H9 (cell line): ENCODE measurements at regions not wholly inside any gene's neighbourhood (a gene's known extent, or its start where the extent isn't known, plus 50 kb on each side); places are given as distances from the start of the nearest gene placed in this dataset.
"Not testable (repeated sequence)": the region's sequence is repeated elsewhere in the genome, so short reads cannot be mapped to it uniquely, and the experiment has no call there.

ENCODE experiments used
- DNase-seq: peaks from one replicate; pipeline ENCODE4 v3.0.0-alpha.2; 2017
- H2AFZ ChIP-seq: one replicate; pipeline ENCODE4 v1.6.1; 2013; ENCODE audit warnings: mild to moderate bottlenecking, low read length, control low read depth, moderate library complexity
- H2AK5ac ChIP-seq: 2 replicates; pipeline ENCODE4 v1.6.1; 2013; ENCODE audit warnings: low read length, control low read depth, mixed read lengths; ENCODE audit not compliant: insufficient read length
- H2BK120ac ChIP-seq: one replicate; pipeline ENCODE4 v1.6.1; 2013; ENCODE audit warnings: low read depth, mild to moderate bottlenecking, low read length, control low read depth, inconsistent platforms; ENCODE audit not compliant: poor library complexity, severe bottlenecking
- H2BK12ac ChIP-seq: 2 replicates; pipeline ENCODE4 v1.6.1; 2013; ENCODE audit warnings: low read length, control low read depth, mixed read lengths, low read depth; ENCODE audit not compliant: insufficient read length
- H2BK15ac ChIP-seq: 2 replicates; pipeline ENCODE4 v1.6.1; 2013; ENCODE audit warnings: low read depth, low read length, control low read depth
- H2BK20ac ChIP-seq: one replicate; pipeline ENCODE4 v1.6.1; 2013; ENCODE audit warnings: low read depth, mild to moderate bottlenecking, low read length, control low read depth, inconsistent platforms; ENCODE audit not compliant: poor library complexity, severe bottlenecking
- H2BK5ac ChIP-seq: 2 replicates; pipeline ENCODE4 v1.6.1; 2013; ENCODE audit warnings: low read length, control low read depth, mixed read lengths; ENCODE audit not compliant: insufficient read length
- H3K14ac ChIP-seq: 2 replicates; pipeline ENCODE4 v1.6.1; 2013; ENCODE audit warnings: low read length, control low read depth; ENCODE audit not compliant: insufficient read depth
- H3K18ac ChIP-seq: 2 replicates; pipeline ENCODE4 v1.6.1; 2013; ENCODE audit warnings: low read depth, mild to moderate bottlenecking, mixed read lengths, low read length, control low read depth; ENCODE audit not compliant: insufficient read length
- H3K23ac ChIP-seq: 2 replicates; pipeline ENCODE4 v1.6.1; 2013; ENCODE audit warnings: low read length, control low read depth, mixed read lengths, low read depth; ENCODE audit not compliant: insufficient read length
- H3K23me2 ChIP-seq: 2 replicates; pipeline ENCODE4 v1.6.1; 2013; ENCODE audit warnings: low read depth, mild to moderate bottlenecking, mixed read lengths, low read length, control low read depth; ENCODE audit not compliant: insufficient read length, poor library complexity, severe bottlenecking
- H3K27ac ChIP-seq: 2 replicates; pipeline ENCODE4 v1.5.1; 2013; ENCODE audit warnings: low read length, control low read depth, mixed read lengths, low read depth; ENCODE audit not compliant: insufficient read length
- H3K27me3 ChIP-seq: 2 replicates; pipeline ENCODE4 v1.6.1; 2013; ENCODE audit warnings: low read length, control low read depth, inconsistent platforms; ENCODE audit not compliant: insufficient read depth
- H3K4ac ChIP-seq: 2 replicates; pipeline ENCODE4 v1.6.1; 2013; ENCODE audit warnings: low read depth, mild to moderate bottlenecking, control low read depth, inconsistent platforms, low read length, moderate library complexity
- H3K4me1 ChIP-seq: 2 replicates; pipeline ENCODE4 v1.6.1; 2013; ENCODE audit warnings: low read length, control low read depth, inconsistent platforms; ENCODE audit not compliant: insufficient read depth
- H3K4me2 ChIP-seq: 2 replicates; pipeline ENCODE4 v1.6.1; 2013; ENCODE audit warnings: low read length, control low read depth, mixed read lengths; ENCODE audit not compliant: insufficient read length, insufficient read depth
- H3K56ac ChIP-seq: 2 replicates; pipeline ENCODE4 v1.6.1; 2013; ENCODE audit warnings: low read depth, mild to moderate bottlenecking, mixed read lengths, low read length, control low read depth; ENCODE audit not compliant: insufficient read length
- H3K79me1 ChIP-seq: 2 replicates; pipeline ENCODE4 v1.6.1; 2013; ENCODE audit warnings: low read depth, mild to moderate bottlenecking, moderate library complexity, low read length, control low read depth, inconsistent platforms; ENCODE audit not compliant: insufficient read depth, poor library complexity, severe bottlenecking
- H3K79me2 ChIP-seq: 2 replicates; pipeline ENCODE4 v1.6.1; 2013; ENCODE audit warnings: low read length, control low read depth, inconsistent platforms; ENCODE audit not compliant: insufficient read depth
- H3K9ac ChIP-seq: 2 replicates; pipeline ENCODE4 v1.6.1; 2013; ENCODE audit warnings: low read length, control low read depth, mixed read lengths; ENCODE audit not compliant: insufficient read length; ENCODE audit errors: extremely low read depth
- H3K9me3 ChIP-seq: one replicate; pipeline ENCODE4 v1.6.1; 2013; ENCODE audit warnings: low read depth, low read length, inconsistent platforms; ENCODE audit not compliant: control insufficient read depth
- H3T11ph ChIP-seq: one replicate; pipeline ENCODE4 v1.6.1; 2013; ENCODE audit warnings: mild to moderate bottlenecking, low read length, control low read depth, inconsistent platforms
- H4K20me1 ChIP-seq: one replicate; pipeline ENCODE4 v1.6.1; 2013; ENCODE audit not compliant: control insufficient read depth, insufficient read length, insufficient read depth
- H4K5ac ChIP-seq: 2 replicates; pipeline ENCODE4 v1.6.1; 2013; ENCODE audit warnings: low read depth, mild to moderate bottlenecking, mixed read lengths, low read length, control low read depth; ENCODE audit not compliant: insufficient read length
- H4K8ac ChIP-seq: replicated peaks from 2 replicates; pipeline ENCODE4 v1.6.1; 2013; ENCODE audit warnings: low read length, control low read depth, mixed read lengths, low read depth; ENCODE audit not compliant: insufficient read length
- H4K91ac ChIP-seq: 2 replicates; pipeline ENCODE4 v1.6.1; 2013; ENCODE audit warnings: low read depth, mild to moderate bottlenecking, moderate library complexity, mixed read lengths, low read length, control low read depth; ENCODE audit not compliant: insufficient read length
- H3K27ac Mint-ChIP-seq, 3 experiments: 2 replicates in 2 of 3; 3 replicates in 1 of 3; pipeline ENCODE4 v1.8.0; 2020 to 2021; ENCODE audit warnings: mixed read lengths in 3 of 3, mild to moderate bottlenecking in 1 of 3, moderate library complexity in 1 of 3
- H3K27me3 Mint-ChIP-seq: 2 replicates; pipeline ENCODE4 v1.8.0; 2021; ENCODE audit warnings: low read depth, mild to moderate bottlenecking, moderate library complexity, mixed read lengths
- H3K36me3 Mint-ChIP-seq, 3 experiments: 2 replicates in 2 of 3; 3 replicates in 1 of 3; pipeline ENCODE4 v1.8.0; 2020 to 2021; ENCODE audit warnings: low read depth in 3 of 3, mixed read lengths in 3 of 3; ENCODE audit not compliant: insufficient read depth in 1 of 3
- H3K4me1 Mint-ChIP-seq, 2 experiments: 2 replicates each; pipeline ENCODE4 v1.8.0; 2020; ENCODE audit warnings: mixed read lengths in 2 of 2
- H3K4me3 Mint-ChIP-seq, 2 experiments: 2 replicates in 1 of 2; 3 replicates in 1 of 2; pipeline ENCODE4 v1.8.0; 2020 to 2021; ENCODE audit warnings: mild to moderate bottlenecking in 2 of 2, mixed read lengths in 2 of 2, moderate library complexity in 1 of 2
- H3K9me3 Mint-ChIP-seq, 2 experiments: 2 replicates in 1 of 2; 3 replicates in 1 of 2; pipeline ENCODE4 v1.8.0; 2020; ENCODE audit warnings: mild to moderate bottlenecking in 2 of 2, mixed read lengths in 2 of 2, moderate library complexity in 1 of 2
- CTCF ChIP-seq: fragments of 200-600 bp; sonication (generic); conservative IDR thresholded peaks from 3 replicates; pipeline ENCODE4 v1.8.0; 2021; ENCODE audit warnings: antibody characterized with exemption, mild to moderate bottlenecking
- WGBS: extraction: QIAGEN DNeasy Blood & Tissue Kit; methylation state at CpG from one replicate; pipeline ENCODE4 v1.1.7; 2013; ENCODE audit warnings: missing lambda C conversion rate, low lambda C conversion rate, mixed read lengths; ENCODE audit not compliant: insufficient read length; ENCODE audit errors: extremely low coverage; 5-methylcytosine and 5-hydroxymethylcytosine counted together

GRCh38 chr12:131437706-131438492, 273.0 kb upstream of the SFSWAP start:
- no peaks in the 10 kb centered on the region for H3K79me2 ChIP-seq
- Mint-ChIP-seq H3K9me3 (no peaks in the 10 kb centered on the region), H3K27me3 (peaks cover 6% of the 10 kb centered on the region; the same call in 1 of the 2 replicates), H3K36me3 (no peaks in the 10 kb centered on the region; a peak in 1 of 7 replicates), H3K4me1 (peaks cover 4 to 23% of the 10 kb centered on the region in 2 experiments), H3K27ac (no peak overlapping the region), H3K4me3 (no peak overlapping the region)
- H4K91ac ChIP-seq: no peak overlapping the region
- no peaks in the 10 kb centered on the region for H3K9me3 ChIP-seq
- TF ChIP-seq CTCF: no peak
- no peak overlapping the region for H3K9ac ChIP-seq
- WGBS: no CpG with 5 or more reads among the region's 9 CpGs
- H2AFZ ChIP-seq: no peak overlapping the region
- no peak overlapping the region for H3K14ac ChIP-seq
- no peak overlapping the region for H3K4ac ChIP-seq
- no peak overlapping the region for H3K27ac ChIP-seq
- H2BK120ac ChIP-seq: no peak overlapping the region
- H3K79me1 ChIP-seq: no peaks in the 10 kb centered on the region
- H3K4me2 ChIP-seq: no peak overlapping the region
- H3K23ac ChIP-seq: no peak overlapping the region
- H3K27me3 ChIP-seq: no peaks in the 10 kb centered on the region
- H3K23me2 ChIP-seq: no peaks in the 10 kb centered on the region
- no peaks in the 10 kb centered on the region for H4K20me1 ChIP-seq
- no peak overlapping the region for H4K5ac ChIP-seq
- no peak overlapping the region for H2BK5ac ChIP-seq
- no peak overlapping the region for H4K8ac ChIP-seq
- no peak overlapping the region for H2AK5ac ChIP-seq
- H3K56ac ChIP-seq: no peak overlapping the region
- H3T11ph ChIP-seq: no peak overlapping the region
- no peak for DNase-seq
- H3K18ac ChIP-seq: no peak overlapping the region
- H3K4me1 ChIP-seq: no peaks in the 10 kb centered on the region
- H2BK15ac ChIP-seq: no peak overlapping the region
- H2BK12ac ChIP-seq: no peak overlapping the region
- no peak overlapping the region for H2BK20ac ChIP-seq

GRCh38 chr12:131438493-131438835, 272.4 kb upstream of the SFSWAP start:
- H4K5ac ChIP-seq, H3K23me2 ChIP-seq, H3K9me3 Mint-ChIP-seq, H3K14ac ChIP-seq, H4K8ac ChIP-seq, H3K4me2 ChIP-seq, H2BK120ac ChIP-seq, H2AK5ac ChIP-seq, H3K27ac Mint-ChIP-seq, H3K4me3 Mint-ChIP-seq, H4K91ac ChIP-seq, H2BK5ac ChIP-seq, H3K9ac ChIP-seq, H3K18ac ChIP-seq, H3K27me3 Mint-ChIP-seq, H3K4ac ChIP-seq, H3K9me3 ChIP-seq, H3K23ac ChIP-seq, H2BK15ac ChIP-seq, H3K27me3 ChIP-seq, H3K36me3 Mint-ChIP-seq, H2BK20ac ChIP-seq, H3K4me1 ChIP-seq, H3K79me1 ChIP-seq, H3K79me2 ChIP-seq, H4K20me1 ChIP-seq, H2BK12ac ChIP-seq, DNase-seq, H3T11ph ChIP-seq, H2AFZ ChIP-seq, H3K56ac ChIP-seq, H3K27ac ChIP-seq: not testable (repeated sequence)
- WGBS: no CpG with 5 or more reads among the region's 3 CpGs
- H3K4me1 Mint-ChIP-seq: peaks cover 4 to 23% of the 10 kb centered on the region in 2 experiments
